ENCODE measurements at regions not wholly inside any gene's neighbourhood (a gene's known extent, or its start where the extent isn't known, plus 50 kb on each side); places are given as distances from the start of the nearest gene placed in this dataset.

- TF ChIP-seq CTCF (conservative IDR thresholded peaks at IDR 0.05; ENCODE audit: low read depth, low read length) (no peak), EZH2 (IDR thresholded peaks at IDR 0.05; ENCODE audit: low read length, unreplicated experiment) (no peak), EZH2phosphoT487 (IDR thresholded peaks at IDR 0.05; ENCODE audit: borderline replicate concordance, low read length) (no peak)
- Histone ChIP-seq H3K27me3 (ENCODE audit: low read length) (peaks cover 43% of the 10 kb centered on the region), H3K9ac (ENCODE audit: low read length) (no peak overlapping the region), H3K36me3 (ENCODE audit: low read depth, low read length) (no peaks in the 10 kb centered on the region), H3K9me3 (ENCODE audit: low read length) (0 out of 2 replicates have a peak, but pooled peaks cover 1% of the 10 kb centered on the region), H3K4me1 (ENCODE audit: insufficient read depth, low read length) (no peaks in the 10 kb centered on the region), H4K20me1 (ENCODE audit: low read length) (no peaks in the 10 kb centered on the region), H3K79me2 (ENCODE audit: low read length) (no peaks in the 10 kb centered on the region), H3K4me2 (ENCODE audit: low read length) (no peak overlapping the region), H3K27ac (ENCODE audit: low read length) (no peak overlapping the region), H2AFZ (ENCODE audit: low read length) (no peak overlapping the region), H3K4me3 (ENCODE audit: low read length) (no peak overlapping the region), H3F3A (ENCODE audit: low read length, unreplicated experiment) (no peaks in the 10 kb centered on the region), H3K9me2 (replicated peaks; ENCODE audit: low read length) (no peaks in the 10 kb centered on the region)
- ATAC-seq, result no peak
- intact Hi-C loops (cut with micrococcal nuclease), result no loop called here
- ChIA-PET POLR2A (ENCODE audit: unreplicated experiment) (no interaction called here), CTCF (no interaction called here)
- DNase-seq, result no peak
- BruUV-seq (replicated peaks), result no TSS peak
These were observed 252.2 kb upstream of the SOX2 start for GRCh38 chr3:181459516-181459915.

- Histone ChIP-seq H3K79me2 (ENCODE audit: low read length) (no peaks in the 10 kb centered on the region), H3K36me3 (ENCODE audit: low read depth, low read length) (no peaks in the 10 kb centered on the region), H3K9me3 (ENCODE audit: low read length) (0 out of 2 replicates have a peak, but pooled peaks cover 2% of the 10 kb centered on the region), H2AFZ (ENCODE audit: low read length) (no peak overlapping the region), H3K4me2 (ENCODE audit: low read length) (no peak overlapping the region), H3K9ac (ENCODE audit: low read length) (no peak overlapping the region), H3K27me3 (ENCODE audit: low read length) (peaks cover 37% of the 10 kb centered on the region), H3K4me1 (ENCODE audit: insufficient read depth, low read length) (no peaks in the 10 kb centered on the region), H4K20me1 (ENCODE audit: low read length) (no peaks in the 10 kb centered on the region), H3F3A (ENCODE audit: low read length, unreplicated experiment) (no peaks in the 10 kb centered on the region), H3K27ac (ENCODE audit: low read length) (no peak overlapping the region), H3K9me2 (replicated peaks; ENCODE audit: low read length) (no peaks in the 10 kb centered on the region), H3K4me3 (ENCODE audit: low read length) (no peak overlapping the region)
- POLR2A ChIA-PET (ENCODE audit: unreplicated experiment), result no interaction called here
- BruUV-seq (replicated peaks), result no TSS peak
- CTCF ChIA-PET, result no interaction called here
- ATAC-seq, result no peak
- no peak for TF ChIP-seq EZH2phosphoT487 (IDR thresholded peaks at IDR 0.05; ENCODE audit: borderline replicate concordance, low read length)
- no peak for TF ChIP-seq CTCF (conservative IDR thresholded peaks at IDR 0.05; ENCODE audit: low read depth, low read length)
- TF ChIP-seq EZH2 (IDR thresholded peaks at IDR 0.05; ENCODE audit: low read length, unreplicated experiment), result no peak
- no peak for DNase-seq
- intact Hi-C loops (cut with micrococcal nuclease), result no loop called here
These were observed 252.9 kb upstream of the SOX2 start for GRCh38 chr3:181458857-181459256.

GRCh38 chr3:181457756-181458155 is 254.0 kb upstream of the SOX2 start:
- POLR2A ChIA-PET (ENCODE audit: unreplicated experiment), result no interaction called here
- DNase-seq (no peak), ATAC-seq (no peak)
- intact Hi-C loops (cut with micrococcal nuclease), result no loop called here
- Histone ChIP-seq H3K36me3 (ENCODE audit: low read depth, low read length) (no peaks in the 10 kb centered on the region), H3K9ac (ENCODE audit: low read length) (no peak overlapping the region), H3K27ac (ENCODE audit: low read length) (no peak overlapping the region), H3F3A (ENCODE audit: low read length, unreplicated experiment) (no peaks in the 10 kb centered on the region), H3K4me1 (ENCODE audit: insufficient read depth, low read length) (no peaks in the 10 kb centered on the region), H3K9me3 (ENCODE audit: low read length) (0 out of 2 replicates have a peak, but pooled peaks cover 2% of the 10 kb centered on the region), H3K79me2 (ENCODE audit: low read length) (no peaks in the 10 kb centered on the region), H3K4me2 (ENCODE audit: low read length) (no peak overlapping the region), H2AFZ (ENCODE audit: low read length) (no peak overlapping the region), H3K9me2 (replicated peaks; ENCODE audit: low read length) (no peaks in the 10 kb centered on the region), H3K27me3 (ENCODE audit: low read length) (peaks cover 37% of the 10 kb centered on the region), H4K20me1 (ENCODE audit: low read length) (no peaks in the 10 kb centered on the region), H3K4me3 (ENCODE audit: low read length) (no peak overlapping the region)
- CTCF ChIA-PET, result no interaction called here
- no TSS peak for BruUV-seq (replicated peaks)
- no peak for TF ChIP-seq EZH2 (IDR thresholded peaks at IDR 0.05; ENCODE audit: low read length, unreplicated experiment)
- no peak for TF ChIP-seq EZH2phosphoT487 (IDR thresholded peaks at IDR 0.05; ENCODE audit: borderline replicate concordance, low read length)
- no peak for TF ChIP-seq CTCF (conservative IDR thresholded peaks at IDR 0.05; ENCODE audit: low read depth, low read length)
